Stimulated activated CD8-positive, alpha-beta memory T cell treated with anti-CD3 and anti-CD28 coated beads, Interleukin-12 subunit alpha, Interleukin-12 subunit beta, amount 100 ng/mL, for 1 hour (primary cell): ENCODE measurements at regions not wholly inside any gene's neighbourhood (a gene's known extent, or its start where the extent isn't known, plus 50 kb on each side); places are given as distances from the start of the nearest gene placed in this dataset.
"Not testable (repeated sequence)": the region's sequence is repeated elsewhere in the genome, so short reads cannot be mapped to it uniquely, and the experiment has no call there.

Experiments used
- DNase-seq: peaks from one replicate; pipeline ENCODE4 v3.0.0-alpha.2; 2020; ENCODE audit warnings: low read depth

GRCh38 chr1:222240536-222241181, 307.2 kb downstream of the HHIPL2 start:
- no peak for DNase-seq

- DNase-seq, result no peak
Measured at GRCh38 chr1:222239130-222239529, 308.8 kb downstream of the HHIPL2 start.

- DNase-seq, result no peak
Measured at GRCh38 chr1:222234351-222234750, 313.6 kb downstream of the HHIPL2 start.

DNA sequence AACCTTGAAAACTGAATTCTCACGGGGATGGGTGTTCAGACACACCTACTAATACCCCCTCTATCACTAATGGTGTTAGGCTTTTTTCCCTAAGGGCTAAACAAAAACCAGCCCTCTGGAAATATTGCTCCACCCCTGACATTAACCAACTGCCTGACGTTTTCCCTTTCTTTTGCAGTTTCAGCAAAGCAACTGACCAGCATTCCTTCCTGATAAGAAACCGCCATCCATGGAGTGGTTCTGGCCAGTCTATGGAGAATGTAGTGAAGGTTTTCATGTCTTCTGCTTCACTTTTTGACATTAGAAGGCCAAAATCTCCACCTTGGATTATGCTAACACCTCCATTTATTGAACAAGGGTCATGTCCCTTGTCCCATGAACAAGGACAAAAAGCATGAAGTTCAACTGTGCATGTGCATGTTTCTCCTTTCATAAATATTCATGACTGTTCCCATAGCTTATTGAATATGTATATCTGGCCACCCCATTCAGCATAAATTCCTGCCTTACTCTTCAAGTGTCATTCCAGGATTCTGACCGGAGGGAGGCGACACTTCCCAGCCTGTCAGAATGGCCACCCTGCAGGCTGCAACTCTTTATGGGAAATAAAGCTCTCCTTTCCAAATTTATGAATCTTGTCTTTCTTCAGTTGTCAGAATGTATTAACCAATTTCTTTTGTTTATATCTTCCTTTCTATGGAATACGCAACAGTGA, 314.3 kb downstream of the HHIPL2 start:
- DNase-seq, result no peak

DNA sequence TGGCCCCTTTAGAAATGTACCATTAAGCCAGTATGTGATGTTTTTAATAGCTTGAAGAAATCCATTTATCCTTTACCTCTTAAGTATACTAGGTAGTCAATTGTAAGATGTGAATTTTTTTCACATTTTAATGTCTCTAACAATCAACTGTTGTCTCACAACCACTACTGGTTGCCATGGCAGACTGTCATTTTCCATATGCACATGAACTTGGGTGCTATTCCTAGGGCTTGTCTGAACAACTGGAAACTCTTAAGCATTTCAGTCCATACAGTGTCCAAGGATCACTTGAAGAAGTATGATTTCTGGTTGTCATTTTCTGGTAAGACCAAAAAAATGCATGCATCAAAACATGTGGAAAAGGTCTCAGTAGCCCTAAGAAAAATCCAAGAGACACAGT, 315.1 kb downstream of the HHIPL2 start:
- DNase-seq, result no peak

GRCh38 chr1:222229672-222230312, 318.1 kb downstream of the HHIPL2 start:
- DNase-seq, result no peak

DNA sequence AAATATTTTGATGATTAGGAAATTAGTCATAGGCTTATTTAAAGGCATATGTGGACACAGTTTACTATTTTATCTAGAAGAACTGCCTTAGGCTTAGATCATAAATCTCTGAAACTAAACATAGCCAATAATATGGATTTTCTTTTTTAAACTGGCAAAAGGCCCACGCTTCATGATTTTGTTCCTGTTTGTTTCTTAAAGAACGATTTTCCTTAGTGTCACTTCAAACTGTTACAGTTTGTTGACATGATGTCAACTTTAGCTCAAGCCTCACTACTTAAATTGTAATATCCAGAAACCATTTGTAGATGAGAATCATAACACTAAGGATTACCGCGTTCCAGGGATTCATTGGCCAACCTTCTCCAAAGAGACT, 322.6 kb downstream of the HHIPL2 start:
- DNase-seq, result no peak

- DNase-seq, result no peak
Measured at GRCh38 chr1:222224636-222225315, 323.1 kb downstream of the HHIPL2 start.

DNA sequence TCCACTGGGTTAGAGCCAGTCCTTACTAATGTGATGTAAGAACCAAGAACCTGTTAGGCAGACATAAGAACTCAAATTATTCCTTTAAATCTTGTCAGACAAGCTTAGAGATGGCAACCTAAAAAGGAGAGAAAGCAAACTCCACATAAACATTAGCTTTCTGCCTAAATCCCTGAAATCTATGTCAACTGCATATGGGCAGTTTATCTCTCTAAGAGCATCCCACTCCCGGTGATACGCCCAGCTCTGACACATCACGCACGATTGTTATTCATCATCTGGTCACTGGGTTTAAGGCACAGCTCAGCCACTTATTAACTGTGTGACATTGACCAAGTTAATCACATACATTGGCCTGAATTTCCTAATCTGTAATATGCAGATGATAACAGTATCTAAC, 323.7 kb downstream of the HHIPL2 start:
- no peak for DNase-seq

- DNase-seq, result no peak
Measured at GRCh38 chr1:222223010-222223409, 324.9 kb downstream of the HHIPL2 start.

- DNase-seq, result no peak
Measured at GRCh38 chr1:222216255-222216754, 331.6 kb downstream of the HHIPL2 start.

- no peak for DNase-seq
Measured at GRCh38 chr1:222210776-222211175, 337.1 kb downstream of the HHIPL2 start.

- no peak for DNase-seq
Measured at GRCh38 chr1:222204475-222204874, 343.4 kb downstream of the HHIPL2 start.

GRCh38 chr1:222202831-222203230, 345.1 kb downstream of the HHIPL2 start:
- no peak for DNase-seq

DNA sequence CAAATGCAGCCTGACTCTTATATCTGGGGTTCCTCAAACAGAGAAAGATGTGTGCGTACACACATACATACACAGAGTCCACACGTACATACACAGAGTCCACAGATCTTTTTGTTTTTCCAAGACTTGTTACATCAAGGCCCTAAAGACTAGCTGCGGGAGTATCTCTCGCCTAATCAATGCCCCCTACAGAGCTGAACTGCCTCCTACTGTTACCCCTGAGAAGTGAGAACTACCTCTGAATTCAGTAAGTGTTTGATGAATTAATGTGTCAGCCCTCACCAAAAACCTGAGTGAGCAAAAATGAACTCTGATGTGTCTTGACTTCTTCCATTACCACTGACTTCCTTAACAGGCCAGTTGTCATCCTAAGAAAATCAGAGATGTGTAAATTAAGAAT, 351.2 kb downstream of the HHIPL2 start:
- no peak for DNase-seq

- DNase-seq, result no peak
Measured at GRCh38 chr1:222196288-222196687, 351.6 kb downstream of the HHIPL2 start.

DNA sequence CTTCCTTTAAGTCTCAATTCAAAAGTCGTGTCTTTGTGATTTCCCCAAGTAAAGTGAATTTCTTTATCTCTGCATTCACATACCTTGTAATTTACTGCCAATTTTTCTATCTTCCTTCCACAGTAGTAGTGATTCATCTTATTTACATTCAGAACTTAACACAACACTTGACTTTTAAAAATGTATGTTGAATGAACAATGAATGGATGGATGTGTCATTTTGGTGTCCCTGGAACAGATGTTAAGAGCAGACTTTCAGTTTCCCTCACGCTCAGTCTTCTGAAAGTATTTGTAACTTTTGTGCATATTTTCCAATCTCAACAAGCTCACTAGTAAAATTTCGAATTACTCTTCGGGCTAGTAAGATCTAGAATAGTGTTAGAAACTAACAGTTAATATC, 352.0 kb downstream of the HHIPL2 start:
- DNase-seq, result no peak

- DNase-seq, result no peak
Measured at GRCh38 chr1:222189218-222189617, 358.7 kb downstream of the HHIPL2 start.

GRCh38 chr1:222187566-222188332, 360.2 kb downstream of the HHIPL2 start:
- no peak for DNase-seq

DNA sequence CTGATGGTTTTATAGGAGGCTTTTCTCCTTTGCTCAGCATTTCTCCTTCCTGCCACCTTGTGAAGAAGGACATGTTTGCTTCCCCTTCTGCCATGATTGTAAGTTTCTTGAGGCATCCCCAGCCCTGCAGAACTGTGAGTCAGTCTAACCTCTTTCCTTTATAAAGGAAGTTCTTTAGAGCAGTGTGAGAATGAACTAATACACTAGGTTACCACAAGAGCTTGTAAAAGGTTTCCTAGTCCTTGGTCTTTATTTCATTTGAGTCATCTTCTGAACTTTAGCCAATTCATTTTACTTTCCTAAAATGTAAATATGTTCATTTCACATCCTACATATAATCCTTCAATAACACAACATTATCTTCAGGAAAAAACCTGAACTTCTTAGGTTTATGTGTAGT, 365.3 kb downstream of the HHIPL2 start:
- DNase-seq, result no peak

GRCh38 chr1:222181191-222181590, 366.7 kb downstream of the HHIPL2 start:
- no peak for DNase-seq

DNA sequence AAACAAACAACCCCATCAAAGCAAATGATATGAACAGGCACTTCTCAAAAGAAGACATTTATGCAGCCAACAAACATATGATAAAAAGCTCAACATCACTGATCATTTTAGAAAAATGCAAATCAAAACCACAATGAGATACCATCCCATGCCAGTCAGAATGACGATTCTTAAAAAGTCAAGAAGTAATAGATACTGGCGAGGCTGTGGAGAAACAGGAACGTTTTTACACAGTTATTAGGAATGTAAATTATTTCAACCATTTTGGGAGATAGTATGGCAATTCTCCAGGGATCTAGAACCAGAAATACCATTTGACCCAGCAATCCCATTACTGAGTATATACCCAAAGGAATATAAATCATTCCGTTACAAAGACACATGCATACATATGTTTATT, 370.4 kb downstream of the HHIPL2 start:
- not testable (repeated sequence) for DNase-seq
